ENCODE measurements at regions not wholly inside any gene's neighbourhood (a gene's known extent, or its start where the extent isn't known, plus 50 kb on each side); places are given as distances from the start of the nearest gene placed in this dataset.

GRCh38 chr3:159018341-159018740 lies 216.5 kb downstream of the MFSD1 start:
- H3K27me3 ChIP-seq (ENCODE audit: low read length), result no peaks in the 10 kb centered on the region
- no peak overlapping the region for H3K27ac ChIP-seq (ENCODE audit: low read depth, low read length)
- no peaks in the 10 kb centered on the region for H3K79me2 ChIP-seq (ENCODE audit: insufficient read depth, low read length)
- H3F3A ChIP-seq (ENCODE audit: insufficient read depth), result no peaks in the 10 kb centered on the region
- no peaks in the 10 kb centered on the region for H3K9me2 ChIP-seq (replicated peaks; ENCODE audit: insufficient read depth, low read length)
- H2AFZ ChIP-seq (ENCODE audit: low read depth, low read length, severe bottlenecking), result no peak overlapping the region
- H3K4me3 ChIP-seq (ENCODE audit: insufficient read depth, low read length, poor library complexity, severe bottlenecking), result no peak overlapping the region
- H3K9ac ChIP-seq (ENCODE audit: low read length), result no peak overlapping the region
- TF ChIP-seq EZH2phosphoT487 (conservative IDR thresholded peaks at IDR 0.05; ENCODE audit: low read length), result no peak
- TF ChIP-seq CTCF (IDR thresholded peaks at IDR 0.05; ENCODE audit: insufficient read depth, low read length, poor library complexity, severe bottlenecking), result no peak
- no peaks in the 10 kb centered on the region; the same call in 1 of the 2 replicates for H3K9me3 ChIP-seq (ENCODE audit: insufficient read depth, low read length)
- no peak overlapping the region for H3K4me2 ChIP-seq (ENCODE audit: low read depth, low read length, poor library complexity, severe bottlenecking)
- no peaks in the 10 kb centered on the region for H4K20me1 ChIP-seq (ENCODE audit: low read depth, low read length)
- H3K36me3 ChIP-seq (ENCODE audit: low read length), result no peaks in the 10 kb centered on the region

GRCh38 chr3:159025733-159026132 lies 223.9 kb downstream of the MFSD1 start:
- no peaks in the 10 kb centered on the region; the same call in 1 of the 2 replicates for H3K9me3 ChIP-seq (ENCODE audit: insufficient read depth, low read length)
- H3K4me2 ChIP-seq (ENCODE audit: low read depth, low read length, poor library complexity, severe bottlenecking), result no peak overlapping the region

GRCh38 chr3:159026510-159026909 lies 224.7 kb downstream of the MFSD1 start:
- no peaks in the 10 kb centered on the region for H3K79me2 ChIP-seq (ENCODE audit: insufficient read depth, low read length)
- no peaks in the 10 kb centered on the region for H3K27me3 ChIP-seq (ENCODE audit: low read length)
- no peaks in the 10 kb centered on the region; the same call in 1 of the 2 replicates for H3K9me3 ChIP-seq (ENCODE audit: insufficient read depth, low read length)
- no peak overlapping the region for H3K4me3 ChIP-seq (ENCODE audit: insufficient read depth, low read length, poor library complexity, severe bottlenecking)
- no peaks in the 10 kb centered on the region for H4K20me1 ChIP-seq (ENCODE audit: low read depth, low read length)
- no peak overlapping the region for H3K27ac ChIP-seq (ENCODE audit: low read depth, low read length)
- no peaks in the 10 kb centered on the region for H3K36me3 ChIP-seq (ENCODE audit: low read length)
- H3K9me2 ChIP-seq (replicated peaks; ENCODE audit: insufficient read depth, low read length), result no peaks in the 10 kb centered on the region
- H3K9ac ChIP-seq (ENCODE audit: low read length), result no peak overlapping the region
- no peak overlapping the region for H3K4me2 ChIP-seq (ENCODE audit: low read depth, low read length, poor library complexity, severe bottlenecking)
- no peak overlapping the region for H2AFZ ChIP-seq (ENCODE audit: low read depth, low read length, severe bottlenecking)
- TF ChIP-seq CTCF (IDR thresholded peaks at IDR 0.05; ENCODE audit: insufficient read depth, low read length, poor library complexity, severe bottlenecking) (no peak), EZH2phosphoT487 (conservative IDR thresholded peaks at IDR 0.05; ENCODE audit: low read length) (no peak)
- no peaks in the 10 kb centered on the region for H3F3A ChIP-seq (ENCODE audit: insufficient read depth)

More at GRCh38 chr3:159025733-159026132, 223.9 kb downstream of the MFSD1 start:
- Histone ChIP-seq H3K79me2 (ENCODE audit: insufficient read depth, low read length) (no peaks in the 10 kb centered on the region), H3K36me3 (ENCODE audit: low read length) (no peaks in the 10 kb centered on the region), H3K9ac (ENCODE audit: low read length) (no peak overlapping the region), H4K20me1 (ENCODE audit: low read depth, low read length) (no peaks in the 10 kb centered on the region), H3F3A (ENCODE audit: insufficient read depth) (no peaks in the 10 kb centered on the region), H3K27ac (ENCODE audit: low read depth, low read length) (no peak overlapping the region), H2AFZ (ENCODE audit: low read depth, low read length, severe bottlenecking) (no peak overlapping the region), H3K27me3 (ENCODE audit: low read length) (no peaks in the 10 kb centered on the region), H3K9me2 (replicated peaks; ENCODE audit: insufficient read depth, low read length) (no peaks in the 10 kb centered on the region), H3K4me3 (ENCODE audit: insufficient read depth, low read length, poor library complexity, severe bottlenecking) (no peak overlapping the region)
- TF ChIP-seq EZH2phosphoT487 (conservative IDR thresholded peaks at IDR 0.05; ENCODE audit: low read length), result no peak
- no peak for TF ChIP-seq CTCF (IDR thresholded peaks at IDR 0.05; ENCODE audit: insufficient read depth, low read length, poor library complexity, severe bottlenecking)

All from SU-DHL-6 (cell line).